ENCODE measurements at regions not wholly inside any gene's neighbourhood (a gene's known extent, or its start where the extent isn't known, plus 50 kb on each side); places are given as distances from the start of the nearest gene placed in this dataset.

DNA sequence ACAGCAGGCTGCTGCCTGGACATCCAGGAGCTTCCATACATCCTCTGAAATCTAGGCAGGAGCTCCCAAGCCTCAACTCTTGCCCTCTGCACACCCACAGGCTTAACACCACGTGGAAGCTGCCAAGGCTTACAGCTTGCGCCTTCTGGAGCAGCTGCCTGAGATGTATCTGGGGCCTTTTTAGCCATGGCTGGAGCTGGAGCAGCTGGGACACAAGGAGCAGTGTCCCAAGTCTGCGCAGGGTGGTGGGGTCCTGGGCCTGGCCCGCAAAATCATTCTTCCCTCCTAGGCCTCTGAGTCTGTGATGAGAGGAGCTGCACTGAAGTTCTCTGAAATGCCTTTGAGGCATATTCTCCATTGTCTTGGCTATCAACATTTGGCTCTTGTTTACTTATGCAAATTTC is 255.0 kb downstream of the DLL1 start:
- TF ChIP-seq, protein P1, sequence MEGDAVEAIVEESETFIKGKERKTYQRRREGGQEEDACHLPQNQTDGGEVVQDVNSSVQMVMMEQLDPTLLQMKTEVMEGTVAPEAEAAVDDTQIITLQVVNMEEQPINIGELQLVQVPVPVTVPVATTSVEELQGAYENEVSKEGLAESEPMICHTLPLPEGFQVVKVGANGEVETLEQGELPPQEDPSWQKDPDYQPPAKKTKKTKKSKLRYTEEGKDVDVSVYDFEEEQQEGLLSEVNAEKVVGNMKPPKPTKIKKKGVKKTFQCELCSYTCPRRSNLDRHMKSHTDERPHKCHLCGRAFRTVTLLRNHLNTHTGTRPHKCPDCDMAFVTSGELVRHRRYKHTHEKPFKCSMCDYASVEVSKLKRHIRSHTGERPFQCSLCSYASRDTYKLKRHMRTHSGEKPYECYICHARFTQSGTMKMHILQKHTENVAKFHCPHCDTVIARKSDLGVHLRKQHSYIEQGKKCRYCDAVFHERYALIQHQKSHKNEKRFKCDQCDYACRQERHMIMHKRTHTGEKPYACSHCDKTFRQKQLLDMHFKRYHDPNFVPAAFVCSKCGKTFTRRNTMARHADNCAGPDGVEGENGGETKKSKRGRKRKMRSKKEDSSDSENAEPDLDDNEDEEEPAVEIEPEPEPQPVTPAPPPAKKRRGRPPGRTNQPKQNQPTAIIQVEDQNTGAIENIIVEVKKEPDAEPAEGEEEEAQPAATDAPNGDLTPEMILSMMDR (IDR thresholded peaks at IDR 0.05): no peak
- TF ChIP-seq POLR2A (IDR thresholded peaks at IDR 0.05): no peak

Measured in gastroesophageal sphincter (tissue), 3 donors.